Right cardiac atrium (tissue), 5 donors: ENCODE measurements at regions not wholly inside any gene's neighbourhood (a gene's known extent, or its start where the extent isn't known, plus 50 kb on each side); places are given as distances from the start of the nearest gene placed in this dataset.
"Not testable (repeated sequence)": the region's sequence is repeated elsewhere in the genome, so short reads cannot be mapped to it uniquely, and the experiment has no call there.

Experiments
- ATAC-seq, 2 donors: fragments of 200-7000 bp; cut with Tn5 transposase; one replicate each; pipeline versions ENCODE4 v1.8.0 to v1.9.1; 2020; ENCODE audit warnings: moderate library complexity in 2 of 2, mild to moderate bottlenecking in 1 of 2
- DNase-seq, 3 donors: peaks; one replicate each; pipeline ENCODE4 v3.0.0-alpha.2; 2020
- H3K27ac ChIP-seq: one replicate; pipeline ENCODE4 v1.5.1; 2013; ENCODE audit warnings: mild to moderate bottlenecking, low read length, control low read depth, moderate library complexity
- H3K27me3 ChIP-seq: one replicate; pipeline ENCODE4 v1.6.1; 2013; ENCODE audit not compliant: control insufficient read depth, insufficient read depth
- H3K4me1 ChIP-seq: one replicate; pipeline ENCODE4 v1.6.1; 2013; ENCODE audit warnings: low read length; ENCODE audit not compliant: control insufficient read depth, insufficient read depth
- H3K4me3 ChIP-seq: one replicate; pipeline ENCODE4 v1.5.1; 2013; ENCODE audit warnings: low read length, control low read depth
- H3K9me3 ChIP-seq: one replicate; pipeline ENCODE4 v1.6.1; 2013; ENCODE audit warnings: low read length; ENCODE audit not compliant: control insufficient read depth
- WGBS: extraction: QIAGEN DNeasy Blood & Tissue Kit; methylation state at CpG from one replicate; pipeline ENCODE4 v1.1.7; 2013; 5-methylcytosine and 5-hydroxymethylcytosine counted together
- intact Hi-C, 4 donors: fragments of 100-400 bp; cut with DNase I; formaldehyde crosslinking; loops; one replicate each; pipeline versions ENCODE4 v1.11.0 to v1.14.0; 2022 to 2023
- donor health status: healthy with polysubstance abuse.
- donor health status: DM: no; HTN: yes; CAD: no.
- donor health status: DM: no; HTN: no; CAD: no.
- donor health status: DM: no; HTN: yes; CAD: no; lungs with severe emphysema.
- donor health status: DM: yes; HTN: yes; CAD: no.

DNA sequence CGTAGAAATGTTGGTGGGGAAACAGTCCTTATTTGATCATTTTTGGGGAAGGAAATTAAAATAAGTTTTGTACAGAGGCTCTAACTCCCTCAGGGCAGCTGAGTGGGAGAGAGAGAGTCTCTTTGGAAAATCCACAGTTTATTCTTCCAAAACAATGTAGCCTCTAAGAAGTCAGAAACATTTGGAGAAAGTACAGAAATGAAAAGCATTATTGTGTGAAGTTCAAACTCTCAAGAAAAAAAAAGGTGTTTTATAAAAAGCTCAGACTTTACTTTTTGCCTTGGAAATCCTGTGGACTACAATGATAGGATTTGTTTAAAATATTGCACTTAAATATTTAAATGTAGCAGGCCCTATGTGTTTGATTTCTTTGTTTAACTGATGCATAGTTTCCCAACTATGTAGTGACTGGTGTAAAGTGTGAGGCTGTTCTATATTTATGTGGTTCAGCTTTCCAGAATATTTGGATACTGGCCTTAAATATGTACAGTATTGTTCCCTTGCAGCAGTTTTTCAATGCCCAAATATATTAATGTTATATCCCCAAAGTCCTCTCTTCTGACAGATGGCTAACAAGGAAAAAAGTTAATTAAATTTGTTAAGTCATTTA lies 82.0 kb upstream of the OTOGL start:
- Histone ChIP-seq H3K9me3 (no peaks in the 10 kb centered on the region), H3K27ac (no peak overlapping the region), H3K27me3 (no peaks in the 10 kb centered on the region), H3K4me3 (no peak overlapping the region), H3K4me1 (no peaks in the 10 kb centered on the region)
- intact Hi-C loops: no loop called here
- ATAC-seq: no peak
- no peak for DNase-seq
- 40% methylated on average over 1 of the region's 1 CpG for WGBS

DNA sequence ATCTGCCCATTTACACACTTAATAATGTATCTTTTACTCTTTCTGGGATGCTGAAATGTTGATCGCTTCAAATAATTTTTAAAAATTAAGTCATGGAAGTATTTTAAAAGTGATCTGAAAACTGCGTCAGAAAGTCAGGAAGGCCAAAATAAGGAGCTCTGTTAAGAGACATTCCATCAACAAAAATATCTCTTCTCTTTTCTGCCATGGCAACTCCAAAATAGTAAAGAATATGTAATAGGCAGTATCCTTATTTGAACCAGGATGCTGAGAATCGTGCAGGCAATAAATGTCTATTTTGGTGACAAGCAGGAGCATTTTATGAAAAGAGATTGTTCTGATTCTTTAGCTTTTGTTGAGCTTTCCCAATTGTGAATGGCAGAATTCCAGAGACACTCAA lies 81.8 kb upstream of the PPP1R12A start:
- no peak overlapping the region for H3K4me3 ChIP-seq
- intact Hi-C loops: no loop called here

DNA sequence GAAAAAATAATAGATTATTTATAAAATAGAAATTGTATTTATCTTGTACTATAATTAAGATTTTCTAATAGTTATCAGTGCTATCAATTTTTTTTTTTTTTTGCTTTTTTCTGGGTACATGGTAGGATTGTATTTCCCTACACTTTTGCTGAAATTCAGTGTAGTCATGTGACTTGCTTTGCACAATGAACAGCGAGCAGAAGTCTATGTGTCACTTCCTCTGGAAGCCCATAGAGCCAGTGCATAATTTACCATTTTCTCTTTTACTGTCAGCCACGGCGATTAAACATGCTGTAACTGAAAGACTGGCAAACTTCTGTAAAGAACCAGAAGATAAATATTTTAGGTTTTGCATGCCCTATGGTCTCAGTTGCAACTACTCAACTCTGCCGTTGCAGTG lies 80.8 kb upstream of the PPP1R12A start:
- H3K4me1 ChIP-seq: no peaks in the 10 kb centered on the region
- intact Hi-C loops: no loop called here
- H3K27ac ChIP-seq: no peak overlapping the region
- no peak for ATAC-seq
- no peak for DNase-seq
- H3K9me3 ChIP-seq: no peaks in the 10 kb centered on the region
- H3K4me3 ChIP-seq: no peak overlapping the region
- 89% methylated on average over 4 of the region's 4 CpGs for WGBS
- no peaks in the 10 kb centered on the region for H3K27me3 ChIP-seq

More for the DNA sequence above, 81.8 kb upstream of the PPP1R12A start:
- 46% methylated on average over 3 of the region's 3 CpGs for WGBS
- Histone ChIP-seq H3K27me3 (no peaks in the 10 kb centered on the region), H3K9me3 (no peaks in the 10 kb centered on the region), H3K4me1 (no peaks in the 10 kb centered on the region), H3K27ac (no peak overlapping the region)
- ATAC-seq (no peak), DNase-seq (no peak)

DNA sequence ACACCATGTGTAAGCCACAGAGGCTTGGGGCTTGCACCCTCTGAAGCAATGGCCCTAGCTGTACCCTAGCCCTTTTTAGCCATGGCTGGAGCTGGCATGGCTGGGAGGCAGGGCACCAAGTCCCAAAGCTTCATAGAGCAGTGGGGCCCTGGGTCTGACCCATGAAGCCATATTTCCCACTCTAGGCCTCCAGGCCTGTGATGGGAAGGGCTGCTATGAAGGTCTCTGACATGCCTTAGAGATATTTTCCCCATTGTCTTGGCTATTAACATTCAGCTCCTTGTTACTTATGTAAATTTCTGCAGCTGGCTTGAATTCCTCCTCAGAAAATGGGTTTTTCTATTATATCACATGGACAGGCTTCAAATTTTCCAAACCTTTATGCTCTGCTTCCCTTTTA lies 68.8 kb upstream of the PPP1R12A start:
- H3K4me1 ChIP-seq, H3K4me3 ChIP-seq, H3K27ac ChIP-seq, DNase-seq, H3K27me3 ChIP-seq, H3K9me3 ChIP-seq, ATAC-seq, intact Hi-C loops: not testable (repeated sequence)

DNA sequence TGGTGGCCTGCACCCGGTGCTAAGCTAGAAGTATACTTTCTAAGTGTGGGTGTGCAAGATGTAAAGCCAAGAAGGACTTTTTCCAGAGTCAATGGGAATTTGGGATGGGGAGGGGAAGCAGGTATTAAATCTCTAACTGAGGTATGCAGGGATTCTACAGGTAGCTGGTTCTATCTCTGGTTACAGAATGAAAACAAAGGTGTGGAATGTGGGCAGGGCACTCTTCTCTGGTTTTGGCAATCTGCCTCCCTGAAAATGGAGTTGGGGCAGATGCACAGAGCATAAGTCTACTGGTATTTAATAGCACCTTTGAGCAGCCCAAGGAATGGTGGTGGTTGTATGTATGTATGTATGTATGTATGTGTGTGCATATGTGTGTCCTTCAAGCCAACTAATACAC lies 66.7 kb upstream of the PPP1R12A start:
- no peaks in the 10 kb centered on the region for H3K9me3 ChIP-seq
- no peaks in the 10 kb centered on the region for H3K4me1 ChIP-seq
- WGBS: 88% methylated on average over 1 of the region's 1 CpG
- H3K27me3 ChIP-seq: no peaks in the 10 kb centered on the region
- DNase-seq (no peak), ATAC-seq (no peak)
- no peak overlapping the region for H3K4me3 ChIP-seq
- intact Hi-C loops: no loop called here
- no peak overlapping the region for H3K27ac ChIP-seq

DNA sequence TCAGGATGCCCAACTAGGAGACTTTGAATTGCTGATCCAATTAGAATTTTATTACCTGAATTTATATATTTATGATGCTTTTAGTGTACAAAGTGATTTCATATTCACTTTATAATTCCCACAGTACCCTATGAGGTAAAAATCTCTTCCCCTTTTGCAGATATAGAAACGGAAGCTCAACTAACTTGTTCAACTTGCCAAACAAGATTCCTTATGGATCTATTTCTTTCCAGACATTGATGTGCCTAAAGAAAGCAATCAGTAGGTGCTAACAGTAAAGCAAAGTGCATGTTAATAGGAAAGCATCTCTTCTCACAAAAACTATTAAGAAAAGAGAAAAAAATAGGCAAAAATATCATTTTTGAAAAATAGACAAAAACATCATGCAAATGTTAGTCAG lies 65.9 kb upstream of the PPP1R12A start:
- intact Hi-C loops: no loop called here
- no peak for ATAC-seq
- no peak for DNase-seq
- 0% methylated on average over 1 of the region's 1 CpG for WGBS
- no peaks in the 10 kb centered on the region for H3K4me1 ChIP-seq
- H3K9me3 ChIP-seq: no peaks in the 10 kb centered on the region
- H3K27ac ChIP-seq: no peak overlapping the region
- no peak overlapping the region for H3K4me3 ChIP-seq
- no peaks in the 10 kb centered on the region for H3K27me3 ChIP-seq

DNA sequence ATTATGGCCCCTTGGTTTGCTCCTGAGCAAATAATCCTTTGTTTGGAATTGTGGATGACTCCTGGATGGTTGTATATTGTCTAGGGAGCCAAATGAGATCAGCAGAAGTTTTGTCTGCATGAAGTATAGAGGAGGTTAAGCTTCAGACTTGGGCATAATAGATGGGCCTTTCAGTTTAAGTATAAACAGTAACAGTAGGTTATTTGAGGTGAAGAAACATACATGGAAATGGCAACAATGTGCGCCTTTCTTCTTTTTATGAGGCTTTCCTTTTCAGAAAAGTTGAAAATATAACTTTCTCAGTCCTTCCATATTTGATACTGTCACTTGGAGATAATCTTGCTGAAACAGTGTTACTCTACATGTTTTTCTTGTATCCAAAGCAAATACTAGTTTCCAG lies 63.7 kb upstream of the PPP1R12A start:
- ATAC-seq (no peak), DNase-seq (no peak)
- Histone ChIP-seq H3K27ac (no peak overlapping the region), H3K9me3 (no peaks in the 10 kb centered on the region), H3K27me3 (no peaks in the 10 kb centered on the region), H3K4me3 (no peak overlapping the region), H3K4me1 (no peaks in the 10 kb centered on the region)
- intact Hi-C loops: no loop called here
- WGBS: 72% methylated on average over 1 of the region's 1 CpG

DNA sequence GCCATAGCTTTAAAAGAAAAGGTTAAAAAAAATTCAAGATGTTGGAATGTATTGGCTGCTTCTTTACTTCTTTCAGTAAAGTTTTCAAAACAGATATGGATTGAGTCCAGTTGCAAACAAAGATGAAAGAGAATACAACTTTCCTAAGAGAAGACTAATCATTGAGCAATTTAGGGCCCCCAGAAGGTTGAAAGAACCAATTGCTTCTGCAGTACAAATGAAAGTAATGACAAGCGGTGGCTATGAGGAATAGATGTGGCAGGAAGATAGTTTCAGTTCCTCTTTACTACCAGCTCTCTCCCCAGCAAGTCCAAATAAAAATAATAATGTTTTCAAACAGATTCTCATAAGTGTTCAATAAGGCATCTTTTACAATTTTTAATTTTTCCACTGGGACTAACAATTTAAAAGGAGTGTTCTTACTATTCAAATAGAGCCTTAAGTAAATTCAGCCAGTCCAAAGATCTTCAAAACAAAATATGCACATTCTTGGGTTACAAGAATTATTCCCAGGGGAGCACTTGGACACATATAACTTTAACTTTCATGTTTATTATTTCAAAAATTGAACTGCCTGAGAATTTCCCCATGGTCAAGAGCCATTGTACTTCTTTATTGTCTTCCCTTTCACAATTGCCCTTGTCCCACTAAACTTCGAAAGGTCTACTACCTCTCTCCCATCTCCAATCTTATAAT lies 62.3 kb upstream of the PPP1R12A start:
- intact Hi-C loops: no loop called here
- ATAC-seq (no peak), DNase-seq (no peak)
- Histone ChIP-seq H3K27ac (no peak overlapping the region), H3K4me3 (no peak overlapping the region), H3K4me1 (no peaks in the 10 kb centered on the region), H3K9me3 (no peaks in the 10 kb centered on the region), H3K27me3 (no peaks in the 10 kb centered on the region)
- 86% methylated on average over 2 of the region's 2 CpGs for WGBS

DNA sequence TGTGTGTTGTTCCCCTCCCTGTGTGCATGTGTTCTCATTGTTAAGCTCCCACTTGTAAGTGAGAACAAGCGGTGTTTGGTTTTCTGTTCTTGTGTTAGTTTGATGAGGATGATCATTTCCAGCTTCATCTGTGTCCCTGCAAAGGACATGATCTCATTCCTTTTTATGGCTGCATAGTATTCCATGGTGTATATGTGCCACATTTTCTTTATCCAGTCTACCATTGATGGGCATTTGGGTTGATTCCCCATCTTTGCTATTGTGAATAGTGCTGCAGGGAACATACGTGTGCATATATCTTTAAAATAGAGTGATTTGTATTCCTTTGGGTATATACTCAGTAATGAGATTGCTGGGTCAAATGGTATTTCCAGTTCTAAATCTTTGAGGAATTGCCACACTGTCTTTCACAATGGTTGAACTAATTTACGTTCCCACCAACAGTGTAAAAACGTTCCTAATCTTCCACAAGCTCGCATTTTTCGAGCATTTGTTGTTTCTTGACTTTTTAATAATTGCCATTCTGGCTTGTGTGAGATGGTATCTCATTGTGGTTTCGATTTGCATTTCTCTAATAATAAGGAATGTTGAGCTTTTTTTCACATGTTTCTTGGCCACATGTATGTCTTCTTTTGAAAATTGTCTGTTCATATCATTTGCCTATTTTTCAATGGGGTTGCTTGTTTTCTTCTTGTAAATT lies 60.6 kb upstream of the PPP1R12A start:
- WGBS: 91% methylated on average over 7 of the region's 7 CpGs

DNA sequence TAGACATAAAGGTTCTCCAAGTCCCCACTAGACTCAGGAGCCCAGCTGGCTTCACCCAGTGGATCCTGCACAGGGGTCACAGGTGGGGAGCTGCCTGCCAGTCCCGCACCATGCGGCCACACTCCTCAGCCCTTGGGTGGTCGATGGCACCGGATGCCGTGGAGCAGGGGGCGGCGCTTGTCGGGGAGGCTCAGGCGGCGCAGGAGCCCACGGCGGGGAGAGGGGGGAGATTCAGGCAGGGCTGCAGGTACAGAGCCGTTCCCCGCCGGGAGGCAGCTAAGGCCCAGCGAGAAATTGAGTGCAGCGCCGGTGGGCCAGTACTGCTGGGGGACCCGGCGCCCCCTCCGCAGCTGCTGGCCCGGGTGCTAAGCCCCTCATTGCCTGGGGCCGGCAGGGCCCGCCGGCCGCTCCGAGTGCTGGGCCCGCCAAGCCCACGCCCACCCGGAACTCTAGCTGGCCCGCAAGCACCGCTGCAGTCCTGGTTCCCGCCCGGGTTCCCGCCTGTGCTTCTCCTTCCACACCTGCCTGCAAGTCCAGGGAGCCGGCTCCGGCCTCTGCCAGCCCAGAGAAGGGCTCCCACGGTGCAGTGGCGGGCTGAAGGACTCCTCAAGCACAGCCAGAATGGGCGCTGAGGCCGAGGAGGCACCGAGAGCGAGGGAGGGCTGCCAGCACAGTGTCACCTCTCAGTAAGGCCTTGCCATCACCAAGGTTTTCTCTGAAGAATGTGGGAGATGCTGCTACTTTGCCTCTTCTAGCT lies 58.4 kb upstream of the PPP1R12A start:
- DNase-seq: peak in 1 of 3 donors; percentile 54
- intact Hi-C loops: no loop called here
- Histone ChIP-seq H3K27me3 (no peaks in the 10 kb centered on the region), H3K9me3 (no peaks in the 10 kb centered on the region), H3K27ac (no peak overlapping the region), H3K4me3 (no peak overlapping the region), H3K4me1 (no peaks in the 10 kb centered on the region)
- 98% methylated on average over 43 of the region's 43 CpGs for WGBS
- no peak for ATAC-seq

More for the DNA sequence above, 60.6 kb upstream of the PPP1R12A start:
- H3K9me3 ChIP-seq, H3K27ac ChIP-seq, H3K4me1 ChIP-seq, H3K4me3 ChIP-seq, intact Hi-C loops, DNase-seq, H3K27me3 ChIP-seq, ATAC-seq: not testable (repeated sequence)

DNA sequence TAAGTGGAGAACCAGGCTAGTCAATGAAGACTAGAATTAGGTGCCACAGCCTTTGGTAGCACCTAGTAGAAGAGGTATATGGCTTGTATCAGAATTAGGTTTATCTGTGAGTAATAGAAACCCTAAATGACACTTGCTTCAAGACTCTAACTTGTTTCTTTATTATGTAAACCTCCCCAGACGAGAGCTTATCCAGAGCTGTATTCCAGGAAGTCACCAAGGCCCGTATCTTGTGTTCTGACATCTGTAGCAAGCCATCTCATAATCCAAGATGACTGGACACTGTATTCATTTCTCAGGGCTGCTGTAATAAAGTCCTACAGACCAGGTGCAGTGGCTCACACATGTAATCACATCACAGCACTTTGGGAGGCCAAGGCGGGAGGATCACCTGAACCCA lies 56.7 kb upstream of the PPP1R12A start:
- no peaks in the 10 kb centered on the region for H3K9me3 ChIP-seq
- no peak overlapping the region for H3K27ac ChIP-seq
- H3K27me3 ChIP-seq: no peaks in the 10 kb centered on the region
- no peak for ATAC-seq
- intact Hi-C loops: no loop called here
- H3K4me1 ChIP-seq: no peaks in the 10 kb centered on the region
- no peak overlapping the region for H3K4me3 ChIP-seq
- 77% methylated on average over 3 of the region's 3 CpGs for WGBS
- no peak for DNase-seq
